ENCODE measurements at regions not wholly inside any gene's neighbourhood (a gene's known extent, or its start where the extent isn't known, plus 50 kb on each side); places are given as distances from the start of the nearest gene placed in this dataset.

GRCh38 chr20:7178004-7178403 is 410.5 kb downstream of the BMP2 start:
- no peaks in the 10 kb centered on the region for H3K36me3 ChIP-seq (replicated peaks in 1 of 2; ENCODE audit: control insufficient read depth in 1 of 2, insufficient read depth in 2 of 2, low read length in 1 of 2)
- no peaks in the 10 kb centered on the region for H4K20me1 ChIP-seq (ENCODE audit: insufficient read depth)
- ChIA-PET CTCF (no interaction called here), POLR2A (no interaction called here)
- WGBS (ENCODE audit: low lambda C conversion rate): 35% methylated on average over 2 of the region's 2 CpGs
- no peak overlapping the region for H3K9ac ChIP-seq
- H3K27ac ChIP-seq (ENCODE audit: low read depth in 2 of 2, low read length in 1 of 2): no peak overlapping the region
- H3K4me2 ChIP-seq: no peak overlapping the region
- no peak for TF ChIP-seq JUND (IDR thresholded peaks at IDR 0.05)
- no peaks in the 10 kb centered on the region for H3K4me1 ChIP-seq (ENCODE audit: control insufficient read depth in 1 of 2, insufficient read depth in 2 of 2, low read depth in 1 of 2, low read length in 1 of 2)
- no peak for DNase-seq
- H2AFZ ChIP-seq (ENCODE audit: low read depth): no peak overlapping the region
- H3K27me3 ChIP-seq (ENCODE audit: insufficient read depth): no peaks in the 10 kb centered on the region
- no peaks in the 10 kb centered on the region for H3K79me2 ChIP-seq (ENCODE audit: insufficient read depth)
- no peak overlapping the region for H3K4me3 ChIP-seq (ENCODE audit: low read depth in 2 of 2, low read length in 1 of 2)
- no peaks in the 10 kb centered on the region for H3K9me3 ChIP-seq
- H3F3A ChIP-seq (replicated peaks; ENCODE audit: insufficient read depth): no peaks in the 10 kb centered on the region
- H3K9me2 ChIP-seq: no peaks in the 10 kb centered on the region

- H3K4me1 ChIP-seq (ENCODE audit: control insufficient read depth in 1 of 2, insufficient read depth in 2 of 2, low read depth in 1 of 2, low read length in 1 of 2): no peaks in the 10 kb centered on the region
- no peaks in the 10 kb centered on the region for H3K9me3 ChIP-seq
- ChIA-PET CTCF (interaction anchor here (0.9 kb wide), 1 partner anchor 85 kb away, joined by 5 read pairs; no protein-coding TSS in a partner anchor), POLR2A (no interaction called here)
- H3K9me2 ChIP-seq: no peaks in the 10 kb centered on the region
- DNase-seq: no peak
- no peak overlapping the region for H3K4me3 ChIP-seq (ENCODE audit: low read depth in 2 of 2, low read length in 1 of 2)
- TF ChIP-seq REST (IDR thresholded peaks at IDR 0.05; ENCODE audit: low read depth, low read length) (no peak), CTCF (IDR thresholded peaks at IDR 0.05) (no peak), MAX (IDR thresholded peaks at IDR 0.05; ENCODE audit: low read depth) (no peak), RXRA (IDR thresholded peaks at IDR 0.05; ENCODE audit: borderline replicate concordance, low read depth) (no peak), EZH2phosphoT487 (IDR thresholded peaks at IDR 0.05; ENCODE audit: borderline replicate concordance, low read depth) (no peak), RAD21 (IDR thresholded peaks at IDR 0.05; ENCODE audit: low read length) (no peak), MEF2A (IDR thresholded peaks at IDR 0.05; ENCODE audit: borderline replicate concordance, low read depth) (no peak), FOXJ3 (CRISPR knock-in tag; IDR thresholded peaks at IDR 0.05) (no peak)
- H4K20me1 ChIP-seq (ENCODE audit: insufficient read depth): no peaks in the 10 kb centered on the region
- H3F3A ChIP-seq (replicated peaks; ENCODE audit: insufficient read depth): no peaks in the 10 kb centered on the region
- no peaks in the 10 kb centered on the region for H3K79me2 ChIP-seq (ENCODE audit: insufficient read depth)
- H3K9ac ChIP-seq: no peak overlapping the region
- H3K27me3 ChIP-seq (ENCODE audit: insufficient read depth): no peaks in the 10 kb centered on the region
- no peak overlapping the region for H3K27ac ChIP-seq (ENCODE audit: low read depth in 2 of 2, low read length in 1 of 2)
- under 1% methylated on average over 4 of the region's 4 CpGs for WGBS (ENCODE audit: low lambda C conversion rate)
- H2AFZ ChIP-seq (ENCODE audit: low read depth): no peak overlapping the region
- H3K36me3 ChIP-seq (replicated peaks in 1 of 2; ENCODE audit: control insufficient read depth in 1 of 2, insufficient read depth in 2 of 2, low read length in 1 of 2): no peaks in the 10 kb centered on the region
- no peak overlapping the region for H3K4me2 ChIP-seq
Measured at GRCh38 chr20:7180256-7181045, 413.0 kb downstream of the BMP2 start.
